ENCODE measurements at regions not wholly inside any gene's neighbourhood (a gene's known extent, or its start where the extent isn't known, plus 50 kb on each side); places are given as distances from the start of the nearest gene placed in this dataset.

GRCh38 chr9:81361296-81361695 is 328.1 kb downstream of the TLE1 start:
- in situ Hi-C loops (cut with MboI; ENCODE audit: low sequenced_read_pairs in 4 of 4): no loop called here
- intact Hi-C loops (cut with DNase I; ENCODE audit: low total_unique reads): no loop called here
- no peaks in the 10 kb centered on the region for H3K27me3 ChIP-seq
- H3K4me1 ChIP-seq: no peaks in the 10 kb centered on the region
- H3K27ac ChIP-seq: no peak overlapping the region
- H3K4me3 ChIP-seq: no peak overlapping the region
- ATAC-seq (no peak), DNase-seq (no peak)
- H3K9me3 ChIP-seq: no peaks in the 10 kb centered on the region
- H3K36me3 ChIP-seq: no peaks in the 10 kb centered on the region
- TF ChIP-seq CTCF (IDR thresholded peaks at IDR 0.05 in 4 of 5, conservative IDR thresholded peaks at IDR 0.05 in 1 of 5): no peak
- TF ChIP-seq POLR2A (IDR thresholded peaks at IDR 0.05): no peak

- intact Hi-C loops (cut with DNase I; ENCODE audit: low total_unique reads): no loop called here
- no peak for TF ChIP-seq CTCF (IDR thresholded peaks at IDR 0.05 in 4 of 5, conservative IDR thresholded peaks at IDR 0.05 in 1 of 5)
- TF ChIP-seq POLR2A (IDR thresholded peaks at IDR 0.05): no peak
- Histone ChIP-seq H3K4me3 (no peak overlapping the region), H3K9me3 (no peaks in the 10 kb centered on the region), H3K36me3 (no peaks in the 10 kb centered on the region), H3K27ac (no peak overlapping the region), H3K27me3 (no peaks in the 10 kb centered on the region), H3K4me1 (no peaks in the 10 kb centered on the region)
- in situ Hi-C loops (cut with MboI; ENCODE audit: low sequenced_read_pairs in 4 of 4): no loop called here
- ATAC-seq: no peak
- DNase-seq: no peak
Observed at GRCh38 chr9:81351166-81351565, 338.2 kb downstream of the TLE1 start.

GRCh38 chr9:81344366-81344765 is 345.0 kb downstream of the TLE1 start:
- no peaks in the 10 kb centered on the region for H3K27me3 ChIP-seq
- H3K36me3 ChIP-seq: no peaks in the 10 kb centered on the region
- no peak for DNase-seq
- in situ Hi-C loops (cut with MboI; ENCODE audit: low sequenced_read_pairs in 4 of 4): no loop called here
- no peaks in the 10 kb centered on the region for H3K4me1 ChIP-seq
- H3K9me3 ChIP-seq: no peaks in the 10 kb centered on the region
- H3K4me3 ChIP-seq: no peak overlapping the region
- intact Hi-C loops (cut with DNase I; ENCODE audit: low total_unique reads): no loop called here
- H3K27ac ChIP-seq: no peak overlapping the region
- TF ChIP-seq CTCF (IDR thresholded peaks at IDR 0.05 in 4 of 5, conservative IDR thresholded peaks at IDR 0.05 in 1 of 5) (no peak), POLR2A (IDR thresholded peaks at IDR 0.05) (no peak)
- no peak for ATAC-seq

GRCh38 chr9:81335879-81336421 is 353.4 kb downstream of the TLE1 start:
- TF ChIP-seq CTCF (IDR thresholded peaks at IDR 0.05 in 4 of 5, conservative IDR thresholded peaks at IDR 0.05 in 1 of 5): no peak
- no peak for TF ChIP-seq POLR2A (IDR thresholded peaks at IDR 0.05)
- ATAC-seq (no peak), DNase-seq (no peak)
- Histone ChIP-seq H3K4me3 (no peak overlapping the region), H3K36me3 (no peaks in the 10 kb centered on the region), H3K4me1 (no peaks in the 10 kb centered on the region), H3K27me3 (no peaks in the 10 kb centered on the region), H3K9me3 (no peaks in the 10 kb centered on the region), H3K27ac (no peak overlapping the region)
- intact Hi-C loops (cut with DNase I; ENCODE audit: low total_unique reads): no loop called here
- in situ Hi-C loops (cut with MboI; ENCODE audit: low sequenced_read_pairs in 4 of 4): no loop called here

GRCh38 chr9:81321551-81321950 is 367.8 kb downstream of the TLE1 start:
- Histone ChIP-seq H3K4me3 (no peak overlapping the region), H3K4me1 (no peaks in the 10 kb centered on the region), H3K9me3 (peaks cover 0 to 15% (median 4%) of the 10 kb centered on the region in 3 donors), H3K27me3 (no peaks in the 10 kb centered on the region), H3K36me3 (no peaks in the 10 kb centered on the region), H3K27ac (no peak overlapping the region)
- in situ Hi-C loops (cut with MboI; ENCODE audit: low sequenced_read_pairs in 4 of 4): no loop called here
- intact Hi-C loops (cut with DNase I; ENCODE audit: low total_unique reads): no loop called here
- DNase-seq: no peak
- no peak for ATAC-seq
- TF ChIP-seq POLR2A (IDR thresholded peaks at IDR 0.05) (no peak), CTCF (IDR thresholded peaks at IDR 0.05 in 4 of 5, conservative IDR thresholded peaks at IDR 0.05 in 1 of 5) (no peak)
